ENCODE measurements at regions not wholly inside any gene's neighbourhood (a gene's known extent, or its start where the extent isn't known, plus 50 kb on each side); places are given as distances from the start of the nearest gene placed in this dataset.

DNA sequence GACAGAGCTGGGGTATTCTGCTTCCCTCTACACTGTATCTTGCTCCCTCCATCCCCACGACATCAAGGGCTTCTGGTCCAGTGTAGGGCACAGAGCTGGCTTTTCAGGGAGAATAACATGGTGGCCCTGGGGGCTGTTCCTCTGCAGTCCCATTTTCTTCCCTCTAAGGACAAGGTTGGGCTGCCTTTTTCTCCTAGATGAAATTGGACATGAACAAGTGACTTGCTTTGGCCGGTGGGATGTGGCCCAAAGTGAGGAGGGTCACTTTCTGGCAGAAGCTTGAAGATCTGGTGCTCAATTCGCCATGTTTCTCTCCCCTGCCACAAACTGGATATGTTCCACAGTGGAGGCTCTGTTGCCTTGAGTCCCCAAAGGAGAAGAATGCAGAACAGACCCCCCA is 235.7 kb downstream of the EMX2 start:
- Histone ChIP-seq H3K9me3 (replicated peaks in 1 of 2; ENCODE audit: control insufficient read depth in 1 of 2, insufficient read depth in 1 of 2, low read length in 2 of 2) (no peaks in the 10 kb centered on the region), H3K27me3 (ENCODE audit: control insufficient read depth in 2 of 2, insufficient read depth in 2 of 2, low read length in 2 of 2) (no peaks in the 10 kb centered on the region), H3K4me1 (ENCODE audit: control insufficient read depth in 1 of 2, insufficient read depth in 2 of 2, low read length in 2 of 2) (no peaks in the 10 kb centered on the region), H4K20me1 (ENCODE audit: insufficient read depth, low read length) (no peaks in the 10 kb centered on the region), H3K79me2 (ENCODE audit: insufficient read depth, low read length) (no peaks in the 10 kb centered on the region), H3K9ac (ENCODE audit: insufficient read depth, low read length, poor library complexity, severe bottlenecking) (no peak overlapping the region), H3K36me3 (replicated peaks in 1 of 2; ENCODE audit: control insufficient read depth in 1 of 2, insufficient read depth in 2 of 2, low read length in 2 of 2) (no peaks in the 10 kb centered on the region), H3K4me3 (replicated peaks in 1 of 3; ENCODE audit: low read depth in 2 of 3, low read length in 3 of 3) (no peak overlapping the region), H3K27ac (ENCODE audit: low read depth in 1 of 2, low read length in 2 of 2) (no peak overlapping the region), H3K4me2 (replicated peaks; ENCODE audit: extremely low read depth, low read length, poor library complexity, severe bottlenecking) (no peak overlapping the region), H2AFZ (ENCODE audit: insufficient read depth, low read depth, low read length, poor library complexity, severe bottlenecking) (no peak overlapping the region)
- Mint-ChIP-seq H3K27me3 (ENCODE audit: low read depth in 3 of 3) (peaks cover 2 to 8% (median 3%) of the 10 kb centered on the region in 3 donors), H3K27ac (no peak overlapping the region), H3K4me3 (no peak overlapping the region), H3K36me3 (no peaks in the 10 kb centered on the region), H3K9me3 (peaks cover 0 to 7% (median 0%) of the 10 kb centered on the region in 7 donors), H3K4me1 (no peaks in the 10 kb centered on the region)
- 100% methylated on average over 1 of the region's 3 CpGs for WGBS (ENCODE audit: insufficient coverage)
- TF ChIP-seq, protein P1, sequence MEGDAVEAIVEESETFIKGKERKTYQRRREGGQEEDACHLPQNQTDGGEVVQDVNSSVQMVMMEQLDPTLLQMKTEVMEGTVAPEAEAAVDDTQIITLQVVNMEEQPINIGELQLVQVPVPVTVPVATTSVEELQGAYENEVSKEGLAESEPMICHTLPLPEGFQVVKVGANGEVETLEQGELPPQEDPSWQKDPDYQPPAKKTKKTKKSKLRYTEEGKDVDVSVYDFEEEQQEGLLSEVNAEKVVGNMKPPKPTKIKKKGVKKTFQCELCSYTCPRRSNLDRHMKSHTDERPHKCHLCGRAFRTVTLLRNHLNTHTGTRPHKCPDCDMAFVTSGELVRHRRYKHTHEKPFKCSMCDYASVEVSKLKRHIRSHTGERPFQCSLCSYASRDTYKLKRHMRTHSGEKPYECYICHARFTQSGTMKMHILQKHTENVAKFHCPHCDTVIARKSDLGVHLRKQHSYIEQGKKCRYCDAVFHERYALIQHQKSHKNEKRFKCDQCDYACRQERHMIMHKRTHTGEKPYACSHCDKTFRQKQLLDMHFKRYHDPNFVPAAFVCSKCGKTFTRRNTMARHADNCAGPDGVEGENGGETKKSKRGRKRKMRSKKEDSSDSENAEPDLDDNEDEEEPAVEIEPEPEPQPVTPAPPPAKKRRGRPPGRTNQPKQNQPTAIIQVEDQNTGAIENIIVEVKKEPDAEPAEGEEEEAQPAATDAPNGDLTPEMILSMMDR (IDR thresholded peaks at IDR 0.05) = no peak
- intact Hi-C loops (cut with micrococcal nuclease) = no loop called here
- DNase-seq = no peak

DNA sequence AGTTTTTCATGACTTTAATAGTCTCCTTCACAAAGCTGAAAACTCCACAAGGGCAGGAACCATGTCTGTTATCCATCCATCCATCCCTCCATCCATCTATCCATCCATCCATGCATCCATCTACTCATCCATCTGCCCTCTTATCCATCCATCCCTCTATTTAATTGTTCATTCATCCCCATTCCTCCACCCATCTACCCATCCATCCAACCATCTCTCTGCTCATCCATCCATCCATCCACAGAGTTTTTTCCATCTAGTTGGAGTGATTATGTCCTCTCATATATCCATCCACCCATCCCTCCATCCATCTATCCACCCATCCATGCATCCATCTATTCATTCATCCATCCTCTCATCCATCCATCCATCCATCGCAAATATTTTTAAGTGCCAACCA is 237.9 kb downstream of the EMX2 start:
- no peak for DNase-seq
- WGBS (ENCODE audit: insufficient coverage) = no CpG with 5 or more reads among the region's 1 CpG
- intact Hi-C loops (cut with micrococcal nuclease) = no loop called here
- no peak overlapping the region for H3K4me2 ChIP-seq (replicated peaks; ENCODE audit: extremely low read depth, low read length, poor library complexity, severe bottlenecking)
- no peaks in the 10 kb centered on the region for H3K36me3 Mint-ChIP-seq
- no peaks in the 10 kb centered on the region for H3K4me1 ChIP-seq (ENCODE audit: control insufficient read depth in 1 of 2, insufficient read depth in 2 of 2, low read length in 2 of 2)
- no peaks in the 10 kb centered on the region for H4K20me1 ChIP-seq (ENCODE audit: insufficient read depth, low read length)
- H3K79me2 ChIP-seq (ENCODE audit: insufficient read depth, low read length) = no peaks in the 10 kb centered on the region
- peaks cover 0 to 7% (median 0%) of the 10 kb centered on the region in 7 donors for H3K9me3 Mint-ChIP-seq
- H3K27ac Mint-ChIP-seq = no peak overlapping the region
- H3K9ac ChIP-seq (ENCODE audit: insufficient read depth, low read length, poor library complexity, severe bottlenecking) = no peak overlapping the region
- H3K9me3 ChIP-seq (replicated peaks in 1 of 2; ENCODE audit: control insufficient read depth in 1 of 2, insufficient read depth in 1 of 2, low read length in 2 of 2) = no peaks in the 10 kb centered on the region
- no peak overlapping the region for H3K27ac ChIP-seq (ENCODE audit: low read depth in 1 of 2, low read length in 2 of 2)
- no peak overlapping the region for H3K4me3 ChIP-seq (replicated peaks in 1 of 3; ENCODE audit: low read depth in 2 of 3, low read length in 3 of 3)
- H3K4me1 Mint-ChIP-seq = no peaks in the 10 kb centered on the region
- H3K27me3 ChIP-seq (ENCODE audit: control insufficient read depth in 2 of 2, insufficient read depth in 2 of 2, low read length in 2 of 2) = no peaks in the 10 kb centered on the region
- H2AFZ ChIP-seq (ENCODE audit: insufficient read depth, low read depth, low read length, poor library complexity, severe bottlenecking) = no peak overlapping the region
- H3K27me3 Mint-ChIP-seq (ENCODE audit: low read depth in 3 of 3) = peaks cover 2 to 8% (median 3%) of the 10 kb centered on the region in 3 donors
- H3K36me3 ChIP-seq (replicated peaks in 1 of 2; ENCODE audit: control insufficient read depth in 1 of 2, insufficient read depth in 2 of 2, low read length in 2 of 2) = no peaks in the 10 kb centered on the region
- H3K4me3 Mint-ChIP-seq = no peak overlapping the region
- TF ChIP-seq, protein P1 (IDR thresholded peaks at IDR 0.05) = no peak

All from CD14-positive monocyte (primary cell).